Kidney (tissue), 13 donors: ENCODE measurements at regions not wholly inside any gene's neighbourhood (a gene's known extent, or its start where the extent isn't known, plus 50 kb on each side); places are given as distances from the start of the nearest gene placed in this dataset.

Experiments used
- DNase-seq, 5 donors: peaks; one replicate each; pipeline ENCODE4 v3.0.0-alpha.2; 2013 to 2020
- FAIRE-seq: peaks from 2 replicates; lab custom pipeline; 2012; peaks lifted over from hg19 to GRCh38; lab: Jason Lieb, UNC
- H3K27ac ChIP-seq, 2 donors: one replicate each; pipeline ENCODE4 v1.7.0; 2013; ENCODE audit warnings: low read depth in 2 of 2, low read length in 2 of 2, inconsistent platforms in 1 of 2
- H3K27me3 ChIP-seq: one replicate; pipeline ENCODE4 v1.7.1; 2013; ENCODE audit warnings: low read length, inconsistent platforms; ENCODE audit not compliant: control insufficient read depth, insufficient read depth
- H3K36me3 ChIP-seq, 3 donors: one replicate each; pipeline versions ENCODE4 v1.7.0 to v1.7.1; 2013; ENCODE audit warnings: low read length in 3 of 3, control low read depth in 1 of 3, inconsistent platforms in 1 of 3; ENCODE audit not compliant: insufficient read depth in 3 of 3, control insufficient read depth in 2 of 3
- H3K4me1 ChIP-seq, 3 donors: one replicate each; pipeline versions ENCODE4 v1.7.0 to v1.7.1; 2013; ENCODE audit warnings: low read length in 3 of 3, inconsistent platforms in 1 of 3, low read depth in 1 of 3; ENCODE audit not compliant: control insufficient read depth in 2 of 3, insufficient read depth in 2 of 3
- H3K4me3 ChIP-seq, 3 donors: one replicate each; pipeline versions ENCODE4 v1.7.0 to v1.8.1; 2013; ENCODE audit warnings: low read length in 3 of 3, control low read depth in 1 of 3, inconsistent platforms in 1 of 3
- H3K9ac ChIP-seq, 3 donors: one replicate each; pipeline versions ENCODE4 v1.7.0 to v1.7.1; 2013; ENCODE audit warnings: low read length in 3 of 3, control low read depth in 1 of 3, inconsistent platforms in 1 of 3
- H3K9me3 ChIP-seq, 3 donors: one replicate each; pipeline versions ENCODE4 v1.7.0 to v1.7.1; 2013; ENCODE audit warnings: low read length in 3 of 3, control low read depth in 1 of 3, inconsistent platforms in 1 of 3; ENCODE audit not compliant: control insufficient read depth in 2 of 3, insufficient read depth in 1 of 3
- CTCF ChIP-seq: IDR thresholded peaks from 3 replicates; pipeline ENCODE4 v1.5.1; 2012; ENCODE audit warnings: mild to moderate bottlenecking, moderate library complexity, borderline replicate concordance; ENCODE audit not compliant: insufficient read depth; ENCODE audit errors: extremely low read depth
- intact Hi-C: fragments of 100-400 bp; cut with DNase I; formaldehyde crosslinking; loops from one replicate; pipeline ENCODE4 v1.11.1; 2022
- donor health status: control.
- donor health status: control.
- donor health status: control.
- donor health status: control.
- donor health status: control.
- donor health status: DM: yes; HTN: yes; CAD: no.
- donor health status: Normal renal cell carcinoma (clear cell type).

GRCh38 chr14:101029668-101030290 is 126.3 kb upstream of the RTL1 start:
- Histone ChIP-seq H3K27ac (no peak overlapping the region), H3K27me3 (no peaks in the 10 kb centered on the region), H3K36me3 (no peaks in the 10 kb centered on the region), H3K9ac (no peak overlapping the region), H3K9me3 (no peaks in the 10 kb centered on the region), H3K4me1 (no peaks in the 10 kb centered on the region), H3K4me3 (no peak overlapping the region)
- TF ChIP-seq CTCF, result no peak
- DNase-seq (peak in 1 of 5 donors; percentile 43), FAIRE-seq (no peak)
- intact Hi-C loops, result no loop called here

GRCh38 chr14:101030586-101030985 is 127.1 kb upstream of the RTL1 start:
- Histone ChIP-seq H3K36me3 (no peaks in the 10 kb centered on the region), H3K9me3 (no peaks in the 10 kb centered on the region), H3K27me3 (no peaks in the 10 kb centered on the region), H3K9ac (no peak overlapping the region), H3K27ac (no peak overlapping the region), H3K4me1 (no peaks in the 10 kb centered on the region), H3K4me3 (no peak overlapping the region)
- DNase-seq (peak in 1 of 5 donors; percentile 25), FAIRE-seq (no peak)
- intact Hi-C loops, result no loop called here
- no peak for TF ChIP-seq CTCF

- H3K9me3 ChIP-seq, result no peaks in the 10 kb centered on the region
- TF ChIP-seq CTCF, result no peak
- DNase-seq (peak in 1 of 5 donors; percentile 36), FAIRE-seq (no peak)
- H3K4me3 ChIP-seq, result no peak overlapping the region
- H3K27ac ChIP-seq, result no peak overlapping the region
- H3K27me3 ChIP-seq, result no peaks in the 10 kb centered on the region
- no peaks in the 10 kb centered on the region for H3K36me3 ChIP-seq
- no peak overlapping the region for H3K9ac ChIP-seq
- no peaks in the 10 kb centered on the region for H3K4me1 ChIP-seq
- intact Hi-C loops, result no loop called here
Observed at GRCh38 chr14:101031186-101031585, 127.7 kb upstream of the RTL1 start.

- TF ChIP-seq CTCF, result no peak
- Histone ChIP-seq H3K27ac (no peak overlapping the region), H3K27me3 (no peaks in the 10 kb centered on the region), H3K4me3 (no peak overlapping the region), H3K9me3 (no peaks in the 10 kb centered on the region), H3K36me3 (no peaks in the 10 kb centered on the region), H3K4me1 (no peaks in the 10 kb centered on the region), H3K9ac (no peak overlapping the region)
- FAIRE-seq, result no peak
- intact Hi-C loops, result no loop called here
- DNase-seq, result peak in 1 of 5 donors; percentile 35
Observed at GRCh38 chr14:101031721-101032120, 128.2 kb upstream of the RTL1 start.
